HG03432 (cell line): ENCODE measurements at regions not wholly inside any gene's neighbourhood (a gene's known extent, or its start where the extent isn't known, plus 50 kb on each side); places are given as distances from the start of the nearest gene placed in this dataset.

Experiments used
- ATAC-seq: cut with Tn5 transposase; IDR thresholded peaks from one replicate; pipeline ENCODE4 v1.9.1; 2021; ENCODE audit warnings: mild to moderate bottlenecking, moderate library complexity; ENCODE audit not compliant: unreplicated experiment

DNA sequence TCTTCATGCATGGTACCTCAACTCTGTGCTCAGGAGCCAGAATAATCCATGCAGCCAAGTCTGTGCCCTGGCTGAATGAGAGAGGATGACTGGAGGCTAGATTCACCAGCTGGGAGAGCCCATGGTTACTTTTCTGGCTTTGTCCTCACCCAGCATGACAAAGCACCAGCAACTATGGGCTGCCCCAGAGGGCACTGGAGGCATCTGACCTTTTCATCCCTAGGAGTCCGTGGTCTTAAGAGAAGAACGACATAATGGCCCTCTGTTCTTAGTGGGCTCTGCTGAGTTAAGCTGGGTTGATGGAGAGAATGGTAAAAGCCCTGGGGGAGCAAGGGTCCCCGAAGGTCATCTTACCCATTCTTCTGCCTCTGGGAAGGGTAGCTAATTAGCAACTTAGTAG lies 54.6 kb upstream of the TNP1 start:
- ATAC-seq = no peak

DNA sequence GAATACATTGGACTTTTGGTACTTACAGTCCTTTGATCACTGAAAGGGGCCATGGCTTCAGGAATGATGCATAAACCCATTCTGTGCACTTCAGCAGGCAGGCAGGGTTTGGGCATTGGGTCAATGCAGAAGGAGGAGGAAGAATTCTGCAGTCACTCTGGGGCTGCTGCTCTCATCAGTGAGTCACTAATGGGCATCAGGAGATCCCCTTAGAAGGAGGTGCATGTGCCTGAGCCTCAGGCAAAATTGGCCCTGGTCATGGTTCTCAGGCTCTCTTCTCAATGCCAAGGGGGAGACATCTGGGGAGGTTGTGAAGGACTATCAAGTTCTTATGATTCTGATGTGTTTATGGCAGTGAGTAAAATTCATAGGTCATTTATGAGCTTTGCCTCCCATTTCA lies 52.0 kb upstream of the TNP1 start:
- no peak for ATAC-seq

DNA sequence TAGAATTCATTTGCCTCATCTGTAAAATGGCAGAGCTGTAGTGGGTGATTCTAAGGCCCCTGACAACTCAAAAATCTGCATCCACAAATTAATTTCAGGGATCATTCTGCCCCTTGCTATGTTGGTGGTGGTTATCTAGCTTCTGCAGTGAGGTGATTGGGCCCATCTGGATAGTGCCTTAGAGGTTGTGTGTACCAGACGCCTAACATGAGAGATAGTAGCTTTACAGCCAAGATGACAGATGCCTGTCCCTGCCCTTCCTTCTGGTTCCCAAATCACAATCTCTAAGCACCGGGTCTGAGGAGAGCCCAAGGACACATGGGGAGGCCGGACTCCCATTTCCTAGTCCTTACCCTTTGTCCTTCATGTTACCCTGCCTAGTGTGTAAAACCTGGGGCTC lies 51.1 kb upstream of the TNP1 start:
- no peak for ATAC-seq

DNA sequence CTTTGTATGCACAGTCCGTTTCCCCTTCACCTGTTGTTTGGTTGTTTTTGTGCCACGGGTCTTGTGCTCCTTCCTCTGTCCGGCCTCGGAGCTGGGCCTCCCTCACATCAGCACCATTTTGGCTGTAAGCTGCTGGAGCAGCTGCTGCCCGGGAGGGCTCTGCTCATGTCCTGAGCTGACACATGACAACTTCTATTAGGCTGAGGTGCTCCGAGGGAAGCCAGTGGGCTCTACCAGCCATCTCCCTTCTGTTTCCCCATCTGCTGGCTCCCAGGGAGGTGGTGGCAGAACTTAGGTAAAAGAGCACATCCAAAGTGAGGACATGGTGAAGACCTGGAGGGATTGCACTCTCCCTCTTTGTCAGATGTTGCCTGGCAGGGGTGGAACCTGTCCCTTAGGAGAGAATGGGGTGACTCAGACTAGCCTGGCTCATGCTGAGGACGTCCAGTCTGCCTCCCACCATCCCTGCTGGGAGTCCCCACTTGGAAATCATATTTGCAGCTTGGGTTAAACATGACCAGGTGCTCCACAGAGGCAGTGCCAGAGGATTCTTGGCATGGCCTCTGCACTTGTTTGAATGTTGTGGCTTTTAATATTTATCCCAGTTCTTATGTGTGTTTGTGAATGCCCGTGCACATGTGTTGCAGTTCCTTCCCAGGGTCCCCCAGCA lies 49.8 kb upstream of the TNP1 start:
- ATAC-seq = no peak
